A673 (cell line): ENCODE measurements at regions not wholly inside any gene's neighbourhood (a gene's known extent, or its start where the extent isn't known, plus 50 kb on each side); places are given as distances from the start of the nearest gene placed in this dataset.

Experiments used
- BruUV-seq: library from RNA; stranded (reverse); fragments of 400-500 nt; replicated peaks from 2 replicates; lab custom pipeline; 2021; lab: Mats Ljungman, UMichigan
- CTCF ChIA-PET: fragments of 300-600 bp; sonication (Branson Sonifier 250); formaldehyde crosslinking; loops from one replicate; lab custom pipeline; 2022; ENCODE audit warnings: antibody characterized with exemption; lab: Charles Lee
- POLR2A ChIA-PET: fragments of 300-600 bp; sonication (Branson Sonifier 250); formaldehyde crosslinking; loops from one replicate; lab custom pipeline; 2022; ENCODE audit warnings: antibody characterized with exemption; ENCODE audit not compliant: low non-redundant PET; lab: Charles Lee
- DNase-seq: peaks from one replicate; pipeline ENCODE4 v3.0.0-alpha.2; 2015; ENCODE audit warnings: low spot score
- H3K27ac ChIP-seq: fragments of 200-600 bp; sonication (generic); 2 replicates; pipeline ENCODE4 v1.5.1; 2016; ENCODE audit warnings: mixed run types, low read depth, mild to moderate bottlenecking, mixed read lengths, antibody characterized with exemption, low read length; ENCODE audit not compliant: poor library complexity, severe bottlenecking
- H3K27me3 ChIP-seq: fragments of 200-600 bp; sonication (generic); replicated peaks from 2 replicates; pipeline ENCODE4 v1.6.1; 2017; ENCODE audit warnings: mixed run types, low read depth, mild to moderate bottlenecking, mixed read lengths, antibody characterized with exemption, low read length; ENCODE audit not compliant: insufficient read depth, poor library complexity
- H3K36me3 ChIP-seq: fragments of 200-600 bp; sonication (generic); 2 replicates; pipeline ENCODE4 v1.6.1; 2016; ENCODE audit warnings: mixed run types, mild to moderate bottlenecking, mixed read lengths, antibody characterized with exemption, low read length; ENCODE audit not compliant: insufficient read depth, poor library complexity, severe bottlenecking
- H3K4me1 ChIP-seq: fragments of 200-600 bp; sonication (generic); 2 replicates; pipeline ENCODE4 v1.6.1; 2017; ENCODE audit warnings: mixed run types, mild to moderate bottlenecking, mixed read lengths, antibody characterized with exemption, low read length; ENCODE audit not compliant: insufficient read depth, poor library complexity, severe bottlenecking
- H3K4me3 ChIP-seq: fragments of 200-600 bp; sonication (generic); 2 replicates; pipeline ENCODE4 v1.5.1; 2016; ENCODE audit warnings: low read depth, mixed run types, mild to moderate bottlenecking, mixed read lengths, low read length; ENCODE audit not compliant: poor library complexity, severe bottlenecking
- H3K9me3 ChIP-seq: fragments of 200-600 bp; sonication (generic); 2 replicates; pipeline ENCODE4 v1.6.1; 2016; ENCODE audit warnings: mixed run types, low read depth, mild to moderate bottlenecking, mixed read lengths, antibody characterized with exemption, low read length; ENCODE audit not compliant: poor library complexity, severe bottlenecking
- EZH2 ChIP-seq: fragments of 200-600 bp; sonication (generic); IDR thresholded peaks from 2 replicates; pipeline ENCODE4 v1.6.1; 2017; ENCODE audit warnings: borderline replicate concordance, low read depth, mild to moderate bottlenecking, mixed read lengths, antibody characterized with exemption, low read length; ENCODE audit not compliant: poor library complexity, severe bottlenecking
- intact Hi-C: fragments of 100-400 bp; cut with micrococcal nuclease; formaldehyde crosslinking; loops from one replicate; pipeline ENCODE4 v1.10.0; 2022; ENCODE audit not compliant: unreplicated experiment
- TF ChIP-seq, protein P1 (sequence below): fragments of 300-800, 200-600 bp; sonication (generic); conservative IDR thresholded peaks from 2 replicates; pipeline ENCODE4 v1.5.1; 2017; ENCODE audit warnings: low read depth, mild to moderate bottlenecking, antibody characterized with exemption, low read length, moderate library complexity, mixed read lengths

DNA sequence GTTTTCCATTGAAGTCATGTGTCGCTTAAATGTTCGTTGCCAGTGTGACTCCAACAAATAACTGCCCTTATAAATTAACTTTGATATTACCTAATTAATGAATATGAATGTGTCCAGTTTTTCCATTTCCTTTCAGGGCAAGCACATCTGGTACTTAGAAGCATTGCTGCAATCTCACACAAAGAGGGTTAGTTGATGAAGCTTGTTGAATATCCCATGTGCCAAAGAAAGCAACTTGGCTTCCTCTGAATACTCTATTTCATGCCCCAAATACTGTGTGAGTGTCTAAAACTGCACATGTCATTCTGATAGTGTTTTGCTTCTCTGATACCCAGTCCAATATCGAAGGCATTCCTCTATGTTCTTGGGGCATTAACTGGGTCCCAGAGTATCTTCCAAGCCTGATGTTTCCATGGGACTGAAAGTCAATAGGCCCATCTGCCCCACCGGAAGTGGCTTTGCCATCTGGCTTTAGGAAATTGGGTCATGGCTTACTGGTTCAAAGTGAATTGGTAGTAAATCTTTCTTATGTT lies 75.8 kb upstream of the CNTN1 start:
- ChIA-PET POLR2A (no interaction called here), CTCF (no interaction called here)
- intact Hi-C loops = loop anchor here (10.0 kb wide), 1 partner anchor 282 kb away; no protein-coding TSS in a partner anchor
- DNase-seq = no peak
- Histone ChIP-seq H3K27me3 (no peaks in the 10 kb centered on the region), H3K36me3 (no peaks in the 10 kb centered on the region), H3K9me3 (no peaks in the 10 kb centered on the region), H3K4me1 (no peaks in the 10 kb centered on the region), H3K27ac (no peak overlapping the region), H3K4me3 (no peak overlapping the region)
- TF ChIP-seq EZH2 = no peak
- TF ChIP-seq, protein P1, sequence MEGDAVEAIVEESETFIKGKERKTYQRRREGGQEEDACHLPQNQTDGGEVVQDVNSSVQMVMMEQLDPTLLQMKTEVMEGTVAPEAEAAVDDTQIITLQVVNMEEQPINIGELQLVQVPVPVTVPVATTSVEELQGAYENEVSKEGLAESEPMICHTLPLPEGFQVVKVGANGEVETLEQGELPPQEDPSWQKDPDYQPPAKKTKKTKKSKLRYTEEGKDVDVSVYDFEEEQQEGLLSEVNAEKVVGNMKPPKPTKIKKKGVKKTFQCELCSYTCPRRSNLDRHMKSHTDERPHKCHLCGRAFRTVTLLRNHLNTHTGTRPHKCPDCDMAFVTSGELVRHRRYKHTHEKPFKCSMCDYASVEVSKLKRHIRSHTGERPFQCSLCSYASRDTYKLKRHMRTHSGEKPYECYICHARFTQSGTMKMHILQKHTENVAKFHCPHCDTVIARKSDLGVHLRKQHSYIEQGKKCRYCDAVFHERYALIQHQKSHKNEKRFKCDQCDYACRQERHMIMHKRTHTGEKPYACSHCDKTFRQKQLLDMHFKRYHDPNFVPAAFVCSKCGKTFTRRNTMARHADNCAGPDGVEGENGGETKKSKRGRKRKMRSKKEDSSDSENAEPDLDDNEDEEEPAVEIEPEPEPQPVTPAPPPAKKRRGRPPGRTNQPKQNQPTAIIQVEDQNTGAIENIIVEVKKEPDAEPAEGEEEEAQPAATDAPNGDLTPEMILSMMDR = no peak
- BruUV-seq = no TSS peak

DNA sequence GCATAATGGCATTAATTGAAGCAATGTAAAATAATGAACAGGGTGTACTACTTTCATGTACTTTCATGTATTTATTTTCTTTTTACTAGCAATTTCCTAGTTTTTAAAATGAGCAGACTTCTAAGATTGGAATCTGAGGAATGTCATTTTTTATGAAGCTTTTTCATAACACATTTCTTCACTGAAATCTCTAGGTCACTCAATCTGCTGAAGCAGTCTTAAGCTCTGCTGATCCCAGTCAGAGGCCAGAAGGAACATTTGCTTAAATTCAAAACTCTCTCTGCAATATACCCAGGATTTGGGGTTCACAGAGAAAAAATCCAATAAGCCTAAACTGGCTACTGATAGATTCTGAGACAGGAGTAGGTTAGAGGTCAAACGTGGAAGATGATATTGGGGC lies 73.6 kb upstream of the CNTN1 start:
- CTCF ChIA-PET = no interaction called here
- POLR2A ChIA-PET = no interaction called here

DNA sequence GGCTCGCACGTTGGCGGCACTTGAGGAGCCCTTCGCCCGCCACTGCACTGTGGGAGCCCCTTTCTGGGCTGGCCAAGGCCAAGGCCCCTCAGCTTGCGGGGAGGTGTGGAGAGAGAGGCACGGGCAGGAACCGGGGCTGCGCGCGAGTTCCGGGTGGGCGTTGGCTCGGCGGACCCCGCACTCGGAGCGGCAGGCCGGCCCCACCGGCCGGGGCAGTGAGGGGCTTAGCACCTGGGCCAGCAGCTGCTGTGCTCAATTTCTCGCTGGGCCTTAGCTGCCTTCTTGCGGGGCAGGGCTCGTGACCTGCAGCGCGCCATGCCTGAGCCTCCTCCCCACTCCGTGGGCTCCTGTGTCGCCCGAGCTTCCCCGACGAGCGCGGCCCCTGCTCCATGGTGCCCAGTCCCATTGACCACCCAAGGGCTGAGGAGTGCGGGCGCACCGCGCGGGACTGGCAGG lies 71.6 kb upstream of the CNTN1 start:
- no TSS peak for BruUV-seq
- Histone ChIP-seq H3K27me3 (no peaks in the 10 kb centered on the region), H3K4me1 (no peaks in the 10 kb centered on the region), H3K27ac (no peak overlapping the region), H3K4me3 (no peak overlapping the region), H3K36me3 (no peaks in the 10 kb centered on the region), H3K9me3 (no peaks in the 10 kb centered on the region)
- intact Hi-C loops = no loop called here
- ChIA-PET CTCF (no interaction called here), POLR2A (no interaction called here)
- no peak for DNase-seq
- TF ChIP-seq, protein P1 = no peak
- no peak for TF ChIP-seq EZH2

More for the DNA sequence above, 73.6 kb upstream of the CNTN1 start:
- no peak for DNase-seq
- intact Hi-C loops = loop anchor here (10.0 kb wide), 1 partner anchor 284 kb away; no protein-coding TSS in a partner anchor
- no peak overlapping the region for H3K27ac ChIP-seq
- TF ChIP-seq, protein P1 = no peak
- no peak for TF ChIP-seq EZH2
- BruUV-seq = no TSS peak
- no peaks in the 10 kb centered on the region for H3K36me3 ChIP-seq
- no peak overlapping the region for H3K4me3 ChIP-seq
- H3K27me3 ChIP-seq = no peaks in the 10 kb centered on the region
- H3K4me1 ChIP-seq = no peaks in the 10 kb centered on the region
- no peaks in the 10 kb centered on the region for H3K9me3 ChIP-seq
